GM18499 (cell line): ENCODE measurements at regions not wholly inside any gene's neighbourhood (a gene's known extent, or its start where the extent isn't known, plus 50 kb on each side); places are given as distances from the start of the nearest gene placed in this dataset.
"Not testable (repeated sequence)": the region's sequence is repeated elsewhere in the genome, so short reads cannot be mapped to it uniquely, and the experiment has no call there.

Experiments used
- ATAC-seq: cut with Tn5 transposase; IDR thresholded peaks from one replicate; pipeline ENCODE4 v1.9.1; 2021; ENCODE audit warnings: moderate number of reproducible peaks; ENCODE audit not compliant: insufficient read depth, unreplicated experiment

DNA sequence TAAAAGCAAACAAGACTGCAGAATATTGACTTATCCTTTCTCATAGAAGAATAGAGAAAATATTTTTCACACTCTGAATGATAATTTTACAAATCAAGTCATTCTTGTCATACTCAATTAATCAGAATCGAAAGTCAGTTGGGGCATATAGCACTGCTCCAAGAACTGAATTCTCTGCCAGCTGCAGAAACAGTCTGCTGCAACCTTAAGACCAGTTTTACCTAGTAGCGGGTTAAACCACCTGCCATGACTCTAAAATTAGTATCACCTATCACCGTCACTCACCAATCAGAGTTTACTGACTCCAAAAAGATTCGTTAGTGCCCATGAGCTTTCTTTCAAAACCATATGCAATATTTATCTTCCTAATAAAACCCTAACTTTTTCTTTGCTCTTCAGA lies 429.0 kb upstream of the GRM3 start:
- no peak for ATAC-seq

DNA sequence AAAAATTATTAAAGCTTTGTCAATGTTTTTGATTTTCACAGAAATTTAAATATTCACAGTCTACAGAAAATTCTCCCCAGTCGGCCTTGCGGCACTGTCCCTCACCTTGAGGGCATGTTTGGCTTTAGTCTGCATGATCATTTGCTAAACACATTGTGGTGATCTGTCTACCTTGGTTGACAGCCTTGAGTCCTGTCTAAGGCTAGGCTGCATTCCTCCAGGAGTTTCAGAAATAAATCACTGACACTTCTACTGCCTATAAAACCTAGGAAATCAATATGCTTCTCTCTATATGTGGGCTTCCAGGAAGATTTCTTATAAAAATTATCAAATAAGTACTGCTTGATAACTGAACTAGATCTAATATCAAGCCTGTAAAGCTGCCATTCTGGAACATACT lies 430.7 kb upstream of the GRM3 start:
- no peak for ATAC-seq

DNA sequence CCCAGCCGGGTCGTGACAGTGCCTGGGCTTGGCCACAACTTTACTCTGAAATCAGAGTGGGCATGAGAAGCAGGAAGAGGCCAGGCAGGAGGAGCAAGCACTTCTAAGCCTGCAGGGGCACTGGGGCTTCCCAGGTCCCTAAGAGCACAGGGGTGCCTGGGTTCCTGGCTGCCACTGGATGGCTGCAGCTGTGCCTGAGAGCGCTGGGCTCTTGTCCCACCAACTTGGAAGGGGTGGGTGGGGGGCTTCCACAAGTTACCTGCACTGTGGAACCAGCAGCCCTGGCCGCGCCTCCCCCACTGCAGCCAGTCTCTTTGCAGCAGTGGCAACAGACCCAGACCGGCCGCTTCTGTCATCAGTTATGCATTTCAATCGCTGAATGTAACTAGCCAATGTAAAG lies 434.7 kb upstream of the GRM3 start:
- ATAC-seq, result no peak

DNA sequence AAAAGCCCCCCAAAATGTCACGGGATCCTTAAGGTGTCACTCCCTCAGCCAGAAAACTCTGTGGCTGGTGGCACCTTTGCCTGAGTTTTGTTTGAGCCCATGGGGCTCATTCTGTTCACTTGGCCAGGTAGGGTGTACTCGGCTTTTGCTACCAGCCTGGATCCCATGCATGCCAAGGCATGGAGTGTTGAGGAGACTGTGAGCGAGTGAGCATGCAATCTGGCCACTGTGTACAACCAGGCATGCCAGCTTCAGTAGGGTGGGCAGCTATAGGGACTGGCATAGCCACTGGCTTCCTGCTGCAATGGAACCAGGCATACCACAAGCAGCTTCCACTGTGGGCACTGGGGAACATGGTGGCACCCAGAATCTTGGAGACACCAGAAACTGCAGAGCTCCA lies 436.0 kb upstream of the GRM3 start:
- ATAC-seq, result no peak

DNA sequence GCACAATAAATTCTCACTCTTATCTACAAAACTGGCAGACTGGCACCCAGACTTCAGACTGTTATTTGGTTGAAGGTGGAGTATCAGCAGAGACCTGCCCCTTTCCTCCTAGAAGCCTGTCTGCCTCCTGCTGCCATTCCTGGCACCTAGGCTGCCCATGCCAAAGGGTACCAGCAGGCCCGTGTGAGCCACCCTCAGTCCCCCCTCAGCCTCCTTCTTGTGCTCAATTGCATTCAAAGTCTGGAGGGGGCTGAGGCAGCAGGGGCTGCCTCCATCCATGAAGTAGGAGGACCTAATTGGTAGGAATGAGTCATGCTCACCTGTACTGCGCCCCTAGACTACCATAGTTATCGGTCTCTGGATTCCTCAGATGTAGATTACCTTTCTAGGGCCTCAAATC lies 440.9 kb upstream of the GRM3 start:
- no peak for ATAC-seq

DNA sequence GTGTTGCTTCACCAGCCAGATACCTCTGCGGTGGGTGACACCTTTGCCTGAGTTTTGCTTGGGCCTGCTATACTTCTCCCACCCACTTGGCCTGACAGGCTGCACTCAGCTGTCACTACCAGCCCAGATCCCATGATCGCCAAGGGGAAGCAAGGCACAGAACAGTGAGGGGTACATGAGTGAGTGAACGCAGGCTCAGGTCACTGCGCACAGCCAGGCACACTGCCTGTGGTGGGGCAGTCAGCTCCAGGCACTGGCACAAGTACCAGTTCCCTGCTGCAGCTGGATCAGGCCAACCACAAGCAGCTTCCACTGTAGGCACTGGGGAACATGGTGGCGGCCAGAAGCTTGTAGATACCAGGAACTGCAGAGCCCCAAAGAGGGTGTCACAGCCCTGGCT lies 441.9 kb upstream of the GRM3 start:
- no peak for ATAC-seq

DNA sequence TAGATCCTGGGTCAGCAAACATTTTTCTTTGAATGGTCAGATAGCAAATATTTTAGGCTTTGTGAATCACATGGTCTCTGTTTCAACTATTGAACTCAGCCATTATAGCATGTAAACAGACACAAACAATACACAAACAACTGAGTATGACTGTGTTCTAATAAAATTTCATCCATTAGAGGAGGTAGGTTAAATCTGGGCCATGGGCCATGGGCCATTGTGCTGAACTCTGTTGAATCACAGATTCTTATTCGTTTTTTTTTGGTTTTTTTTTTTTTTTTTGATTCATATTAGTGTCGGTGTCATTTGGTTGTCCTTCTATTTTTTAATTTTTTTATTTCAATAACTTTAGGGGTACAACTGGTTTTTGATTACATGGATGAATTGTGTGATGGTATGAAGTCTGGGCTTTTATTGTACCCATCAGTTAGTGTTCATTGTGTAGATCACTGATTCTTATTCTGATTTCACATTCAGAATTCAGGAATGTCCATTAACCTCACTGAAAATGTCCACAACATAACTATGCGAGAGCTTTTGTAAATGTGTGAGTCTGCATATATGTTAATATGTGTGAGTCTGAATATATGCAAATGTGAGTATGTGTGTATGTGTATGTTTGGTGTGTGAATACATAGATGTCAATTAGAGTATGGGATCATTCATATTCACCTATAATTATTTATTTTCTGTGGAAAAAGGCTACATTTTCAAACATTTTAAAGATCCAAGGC lies 443.7 kb upstream of the GRM3 start:
- ATAC-seq, result no peak

DNA sequence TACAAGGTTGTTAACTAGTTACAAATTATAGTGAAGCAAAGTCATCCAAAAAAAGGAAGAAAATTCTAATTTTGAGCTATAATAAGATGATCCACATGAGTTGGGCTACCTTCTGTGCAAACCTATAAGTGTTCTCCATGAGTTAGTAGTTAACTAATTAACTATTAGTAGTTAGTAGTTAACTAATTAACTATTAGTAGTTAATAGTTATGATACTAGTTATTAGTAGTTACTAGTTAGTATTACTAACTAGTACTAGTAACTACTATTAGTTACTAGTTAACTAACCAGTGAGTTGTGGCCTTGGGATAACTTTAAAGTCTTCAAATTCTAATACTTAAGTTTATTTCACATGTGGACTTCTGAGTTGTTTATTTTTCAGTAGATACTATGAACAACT lies 453.4 kb upstream of the GRM3 start:
- no peak for ATAC-seq

DNA sequence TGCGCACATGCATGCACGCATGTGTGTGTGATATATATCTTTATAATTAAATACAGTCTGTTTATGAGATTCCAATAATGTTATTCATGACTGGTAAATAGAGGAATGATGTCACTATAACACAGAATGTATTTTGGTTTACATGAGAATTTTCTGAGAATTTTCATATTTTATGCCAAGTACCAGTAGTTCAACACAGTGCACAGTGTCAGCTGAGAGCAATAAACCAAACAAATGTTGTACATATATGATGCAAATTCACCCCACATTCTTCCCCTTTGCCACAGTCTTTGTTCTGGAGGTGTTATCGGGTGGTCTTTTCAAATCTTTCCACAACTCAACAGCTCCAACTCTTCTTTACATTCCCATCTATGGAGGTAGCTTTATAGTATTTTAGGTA lies 462.2 kb upstream of the GRM3 start:
- no peak for ATAC-seq

DNA sequence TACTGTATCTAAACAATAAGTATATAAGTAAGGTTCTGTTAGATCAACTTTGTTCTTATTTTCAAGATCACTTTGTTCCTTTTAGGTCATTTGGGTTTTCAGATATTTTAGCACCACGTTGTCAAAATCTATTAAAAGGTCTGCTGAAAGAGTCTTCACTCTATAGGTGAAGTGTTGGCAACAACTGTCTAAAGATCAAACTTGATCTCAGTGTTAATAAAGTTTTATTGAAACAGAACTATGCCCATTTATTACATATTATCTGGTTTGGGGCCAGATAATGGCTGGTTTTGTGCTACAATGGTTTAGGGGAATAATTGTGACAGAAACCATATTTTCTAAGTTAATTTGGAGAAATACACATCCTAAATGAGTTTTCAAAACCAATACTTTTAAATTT lies 478.9 kb upstream of the GRM3 start:
- no peak for ATAC-seq

DNA sequence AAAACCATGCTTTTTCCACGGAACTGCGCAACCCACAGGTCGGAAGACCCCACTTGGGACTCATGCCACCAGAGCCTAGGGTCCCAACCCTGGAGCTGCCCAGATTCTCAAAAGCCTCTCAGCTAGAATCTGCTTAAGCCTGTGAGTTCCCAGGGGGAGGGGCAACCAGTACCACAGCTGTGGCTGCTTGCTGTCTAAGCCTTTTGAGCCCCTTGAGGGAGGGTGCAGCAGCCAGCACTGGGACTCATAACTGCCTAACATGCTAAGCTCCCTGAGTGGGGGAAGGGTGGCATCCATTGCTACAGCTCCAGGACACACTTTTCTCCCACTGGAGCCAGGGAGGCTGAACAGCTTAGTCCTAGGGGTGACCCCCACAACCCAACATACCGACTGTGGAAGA lies 485.6 kb upstream of the GRM3 start:
- ATAC-seq, result no peak

DNA sequence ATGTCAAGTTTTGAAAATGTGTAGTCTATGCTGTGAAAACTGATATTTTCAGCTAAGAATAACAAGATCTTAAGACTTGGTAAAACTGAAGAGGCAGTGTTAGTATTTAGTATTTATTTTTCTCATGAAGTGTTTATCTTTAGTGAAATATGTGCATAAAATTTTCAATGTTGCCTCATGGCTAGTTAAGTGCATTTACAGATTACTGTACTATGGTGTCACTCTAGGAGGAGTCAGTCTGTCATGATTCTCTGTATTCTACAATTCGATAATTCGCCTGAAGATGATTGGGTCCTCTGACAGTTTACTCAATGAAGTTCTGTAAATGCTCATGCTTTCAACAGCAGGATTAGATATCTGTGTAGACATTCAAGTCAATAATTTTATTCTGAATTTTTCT lies 488.1 kb upstream of the GRM3 start:
- no peak for ATAC-seq

DNA sequence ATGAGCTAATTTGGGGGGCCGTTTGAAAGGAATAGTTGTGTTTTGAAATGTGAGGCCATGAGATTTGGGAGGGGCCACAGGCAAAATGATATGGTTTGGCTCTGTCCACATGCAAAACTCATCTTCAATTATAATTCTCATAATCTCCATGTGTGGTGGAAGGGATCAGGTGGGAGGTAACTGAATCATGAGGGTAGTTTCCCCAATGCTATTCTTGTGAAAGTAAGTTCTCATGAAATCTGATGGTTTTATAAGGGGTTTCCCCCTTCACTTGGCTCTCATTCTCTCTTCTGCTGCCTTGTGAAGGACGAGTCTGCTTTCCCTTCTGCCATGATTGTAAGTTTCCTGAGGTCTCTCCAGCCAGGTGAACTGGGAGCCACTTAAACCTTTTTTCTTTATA lies 490.8 kb upstream of the GRM3 start:
- ATAC-seq, result no peak

DNA sequence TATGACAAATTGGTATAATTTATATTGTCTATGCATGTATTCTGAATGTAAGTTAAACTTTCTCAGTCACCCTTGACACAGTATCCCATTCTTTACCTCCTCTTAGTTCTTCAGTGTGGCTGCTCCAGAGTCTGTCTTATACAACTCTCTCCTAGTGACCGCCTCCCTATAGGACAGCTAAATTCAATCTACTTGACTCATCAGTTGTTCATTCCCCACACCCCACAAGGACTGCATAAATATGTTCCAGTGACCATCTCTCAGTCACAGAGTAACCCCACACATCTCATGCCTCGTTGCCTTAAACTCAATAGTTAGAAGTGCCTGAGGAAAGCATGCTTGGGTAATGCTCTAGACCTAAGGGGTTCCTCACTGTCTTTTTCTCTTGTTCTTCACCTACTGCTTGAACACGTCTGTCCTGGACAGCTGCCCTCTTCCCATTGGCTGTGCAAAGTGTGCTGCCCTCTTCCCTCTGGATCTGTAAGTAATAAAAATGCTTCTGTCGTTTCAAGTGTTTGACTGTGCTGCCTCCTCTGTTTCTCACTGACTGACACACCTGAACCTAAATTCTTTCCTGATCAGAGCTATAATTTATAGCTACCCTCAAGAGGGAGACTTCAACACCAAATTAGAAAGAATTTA lies 494.6 kb upstream of the GRM3 start:
- no peak for ATAC-seq

DNA sequence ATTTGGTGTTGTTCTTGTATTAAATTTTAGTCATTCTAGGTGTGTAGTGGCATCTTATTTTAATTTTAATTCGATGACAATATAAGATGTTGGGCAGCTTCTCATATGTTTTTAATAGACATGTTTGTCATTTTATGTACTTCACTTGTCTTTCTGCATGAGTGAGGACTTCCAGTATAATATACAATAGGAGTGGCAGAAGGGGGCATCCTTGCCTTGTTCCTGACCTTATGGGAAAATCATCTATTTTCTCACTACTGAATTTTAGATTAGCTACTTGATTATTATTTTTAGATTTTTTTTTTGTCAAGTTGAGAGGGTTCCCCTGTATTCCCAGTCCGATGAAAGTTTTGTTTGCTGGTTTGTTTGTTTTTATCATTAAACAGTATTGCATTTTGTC lies 495.2 kb upstream of the GRM3 start:
- no peak for ATAC-seq

DNA sequence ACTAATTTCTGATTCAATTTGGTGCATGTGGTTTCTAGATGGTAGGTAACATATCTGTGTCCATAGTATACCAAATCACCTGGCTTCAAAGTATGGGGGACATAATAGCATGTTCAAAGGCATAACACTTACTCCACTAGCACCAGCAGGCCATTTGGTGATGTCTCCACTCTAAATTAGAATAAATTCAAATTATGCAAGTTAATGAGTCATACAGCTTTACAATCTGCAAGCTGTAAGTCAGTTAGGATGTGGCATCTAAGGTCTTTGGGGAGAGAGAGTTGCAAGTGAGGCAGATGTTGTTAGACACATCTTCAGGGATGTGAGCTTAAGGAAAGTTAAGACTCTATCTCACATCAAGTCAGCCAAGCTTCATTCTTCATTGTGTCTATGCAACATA lies 506.4 kb upstream of the GRM3 start:
- ATAC-seq, result no peak

DNA sequence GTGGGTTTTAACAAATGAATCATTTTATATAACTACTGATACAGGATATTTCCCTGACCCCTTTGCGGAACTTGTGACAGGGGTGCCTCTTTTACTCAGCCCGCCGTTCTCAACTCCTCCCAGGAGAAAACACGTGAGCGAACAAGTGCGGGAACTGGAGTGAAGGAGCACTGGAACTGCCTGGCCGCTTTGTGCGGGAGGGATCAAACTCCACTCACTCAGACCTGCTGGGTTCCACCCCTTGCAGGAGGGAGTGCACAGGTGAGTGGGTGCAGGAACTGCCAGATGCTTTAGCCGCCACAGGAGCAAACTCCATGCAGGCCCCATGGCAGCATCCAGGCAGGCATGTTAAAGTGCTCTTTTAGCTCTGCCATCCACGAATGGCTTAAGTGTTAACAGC lies 513.4 kb upstream of the GRM3 start:
- ATAC-seq, result no peak

DNA sequence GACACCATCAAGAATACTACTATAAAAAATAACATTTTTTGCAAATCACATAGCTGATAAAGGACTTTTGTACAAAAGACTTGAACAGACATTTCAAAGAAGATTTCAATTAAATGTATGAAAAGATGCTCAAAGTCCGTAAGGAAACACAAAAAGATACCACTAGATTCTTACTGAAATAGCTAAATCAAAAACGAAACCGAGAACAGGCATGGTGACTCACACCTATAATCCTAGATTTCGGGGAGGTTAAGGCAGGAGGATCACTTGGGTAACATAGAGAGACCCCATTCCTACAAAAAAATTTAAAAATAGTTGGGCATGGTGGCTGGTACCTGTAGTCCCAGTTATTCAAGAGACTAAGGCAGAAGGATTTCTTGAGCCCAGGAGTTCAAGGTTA lies 520.2 kb upstream of the GRM3 start:
- ATAC-seq, result no peak

DNA sequence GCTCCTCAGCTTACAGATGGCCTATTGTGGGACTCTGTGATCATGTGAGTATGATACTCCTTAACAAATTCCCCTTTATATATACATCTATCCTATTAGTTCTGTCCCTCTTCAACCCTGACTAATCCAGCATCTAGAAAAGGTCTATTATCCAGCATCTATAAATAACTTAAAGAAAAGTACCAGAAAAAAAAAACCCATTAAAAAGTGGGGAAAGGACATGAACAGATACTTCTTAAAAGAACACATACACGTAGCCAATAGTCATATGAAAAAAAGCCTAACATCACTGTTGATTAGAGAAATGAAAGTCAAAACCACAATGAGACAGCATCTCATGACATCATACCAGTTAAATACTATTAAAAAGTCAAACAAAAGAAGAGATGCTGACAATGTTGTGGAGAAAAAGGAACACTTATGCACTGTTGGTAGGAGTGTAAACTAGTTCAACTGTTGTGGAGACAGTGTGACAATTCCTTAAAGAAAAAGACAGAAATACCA lies 549.5 kb upstream of the GRM3 start:
- ATAC-seq, result no peak

DNA sequence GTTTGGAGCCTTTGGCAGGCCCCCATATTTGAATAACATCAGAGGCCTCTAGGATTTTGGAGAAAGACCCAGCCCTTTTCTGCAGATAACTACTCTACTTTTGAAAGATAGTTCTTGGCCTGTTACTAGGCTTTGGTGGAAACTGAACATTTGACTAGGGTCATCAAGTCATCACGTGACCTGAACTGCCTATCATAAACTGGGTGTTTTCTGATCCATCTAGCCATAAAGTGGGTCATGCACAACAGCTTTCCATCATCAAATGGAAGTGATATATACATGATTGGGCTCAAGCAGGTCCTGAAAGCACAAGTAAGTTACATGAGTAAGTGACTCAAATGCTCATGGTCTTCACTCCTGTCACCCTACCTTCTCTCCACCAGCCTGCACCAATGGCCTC lies 552.3 kb upstream of the GRM3 start:
- no peak for ATAC-seq

DNA sequence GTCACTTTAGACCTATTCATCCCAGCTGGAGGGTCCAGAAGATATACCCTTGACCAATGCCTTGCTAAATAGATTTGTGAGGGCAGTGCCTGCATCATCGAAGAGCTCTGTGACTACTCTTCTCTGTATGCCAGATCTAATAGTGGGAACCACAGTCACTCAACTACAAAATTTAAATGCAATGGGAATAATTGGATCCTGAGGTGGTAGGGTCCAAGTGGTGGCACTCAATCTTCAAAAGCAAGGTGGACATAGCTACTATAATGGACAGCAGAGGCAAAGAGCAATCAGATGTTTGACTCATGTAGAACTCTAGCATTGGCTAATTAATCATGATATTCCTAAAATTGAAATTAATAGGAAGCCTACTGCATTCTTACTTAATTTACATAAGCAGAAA lies 554.3 kb upstream of the GRM3 start:
- no peak for ATAC-seq

DNA sequence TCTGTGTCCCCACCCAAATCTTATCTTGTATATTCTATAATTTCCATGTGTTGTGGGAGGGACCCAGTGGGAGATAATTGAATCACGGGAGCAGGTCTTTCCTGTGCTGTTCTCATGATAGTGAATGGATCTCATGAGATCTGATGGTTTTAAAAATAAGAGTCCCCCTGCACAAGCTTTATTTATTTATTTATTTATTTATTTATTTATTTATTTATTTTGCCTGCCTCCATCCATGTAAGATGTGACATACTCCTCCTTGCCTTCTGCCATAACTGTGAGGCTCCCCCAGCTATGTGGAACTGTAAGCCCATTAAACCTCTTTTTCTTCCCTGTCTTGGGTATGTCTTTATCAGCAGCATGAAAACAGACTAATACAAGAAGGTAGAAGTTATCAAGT lies 579.1 kb upstream of the GRM3 start:
- ATAC-seq, result not testable (repeated sequence)
